NCI-H2081 (cell line): ENCODE measurements at regions not wholly inside any gene's neighbourhood (a gene's known extent, or its start where the extent isn't known, plus 50 kb on each side); places are given as distances from the start of the nearest gene placed in this dataset.
"Not testable (repeated sequence)": the region's sequence is repeated elsewhere in the genome, so short reads cannot be mapped to it uniquely, and the experiment has no call there.

Experiments used
- DNase-seq, 2 experiments: peaks; one replicate each; lab custom pipeline; 2025; lab: John Stamatoyannopoulos, UW

DNA sequence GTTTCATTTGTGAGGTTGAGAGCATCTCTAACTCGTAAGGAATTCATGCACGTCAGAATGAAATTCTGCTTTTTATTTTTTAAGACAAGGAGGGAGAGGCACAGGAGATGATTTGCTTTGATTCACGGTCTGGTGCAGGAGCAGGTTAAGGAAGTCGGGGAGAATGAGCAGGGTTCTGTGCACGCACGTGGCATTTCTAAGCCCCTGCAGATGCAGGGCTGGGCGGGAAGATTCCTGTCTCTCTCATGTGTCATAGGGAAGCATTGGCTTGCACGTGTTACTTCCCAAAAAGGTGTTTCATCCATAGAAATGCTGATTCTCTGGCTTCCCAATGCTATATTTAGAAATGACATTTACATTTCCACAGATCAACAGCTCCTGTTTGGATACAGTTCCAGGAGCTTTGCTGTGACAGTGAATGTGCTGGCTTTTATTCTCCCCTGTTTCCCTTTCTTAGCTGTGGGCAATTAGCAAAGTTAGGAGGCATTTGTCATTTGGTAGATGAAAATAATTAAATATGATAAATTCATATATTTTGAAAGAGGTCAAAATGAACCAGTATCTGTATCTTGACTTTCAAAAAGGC lies 119.7 kb upstream of the ZFP64 start:
- no peak for DNase-seq

- no peak for DNase-seq
Measured at GRCh38 chr20:52309181-52309580, 117.6 kb upstream of the ZFP64 start.

- DNase-seq = no peak
Measured at GRCh38 chr20:52306477-52306876, 114.9 kb upstream of the ZFP64 start.

GRCh38 chr20:52305858-52306257 lies 114.3 kb upstream of the ZFP64 start:
- DNase-seq = no peak

DNA sequence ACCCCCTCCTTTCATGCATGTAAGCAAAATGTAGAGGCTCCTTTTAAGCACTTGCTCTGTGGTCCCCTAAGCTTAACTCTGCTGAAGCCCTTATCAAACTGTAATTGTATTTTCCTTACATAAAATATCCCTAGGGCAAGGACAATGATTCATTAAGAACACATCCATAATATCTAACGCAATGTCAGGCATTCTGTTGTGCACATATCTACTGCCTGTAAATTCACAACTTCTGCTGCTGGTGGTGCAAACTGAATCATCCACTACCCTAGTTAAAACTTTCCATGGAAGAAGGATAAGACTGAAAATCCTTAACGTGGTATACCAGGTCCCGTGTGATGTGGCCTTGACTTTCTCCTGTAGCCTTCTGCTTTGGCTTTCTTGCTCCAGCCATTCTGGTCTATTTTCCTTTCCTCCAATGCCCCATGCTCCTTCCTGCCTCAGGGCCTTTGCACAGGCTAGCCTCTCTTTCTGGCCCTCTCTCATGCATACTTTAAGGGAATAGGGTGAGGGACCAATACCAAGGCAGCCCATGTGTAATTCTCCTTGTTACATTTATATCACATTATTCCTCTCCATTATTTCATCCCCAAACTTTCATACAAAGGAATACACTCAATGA lies 113.6 kb upstream of the ZFP64 start:
- DNase-seq = no peak

- no peak for DNase-seq
Measured at GRCh38 chr20:52303281-52303950, 111.8 kb upstream of the ZFP64 start.

GRCh38 chr20:52302736-52303135 lies 111.2 kb upstream of the ZFP64 start:
- no peak for DNase-seq

- DNase-seq = not testable (repeated sequence)
Measured at GRCh38 chr20:52302051-52302450, 110.5 kb upstream of the ZFP64 start.

- no peak for DNase-seq
Measured at GRCh38 chr20:52295556-52295955, 104.0 kb upstream of the ZFP64 start.

GRCh38 chr20:52294106-52294628 lies 102.6 kb upstream of the ZFP64 start:
- DNase-seq = no peak

DNA sequence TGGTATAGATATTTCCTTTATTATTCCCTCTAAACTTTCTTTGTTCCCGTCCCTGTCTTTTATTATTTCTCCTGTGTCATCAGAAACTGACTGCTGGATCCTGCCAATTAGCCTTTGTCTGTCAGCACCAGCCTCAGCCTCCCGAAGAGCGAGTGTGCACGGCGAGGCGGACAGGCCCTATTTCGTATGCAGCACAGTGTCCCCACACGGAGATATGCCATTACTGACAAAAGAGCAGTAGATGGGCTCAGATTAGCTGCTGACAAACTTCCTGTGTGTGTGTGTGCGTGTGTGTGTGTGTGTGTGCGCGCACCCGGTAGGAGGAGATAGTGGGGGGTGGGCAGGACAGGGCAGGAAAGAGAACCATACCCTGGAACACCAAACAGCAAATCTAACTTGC lies 99.5 kb upstream of the ZFP64 start:
- no peak for DNase-seq

GRCh38 chr20:52290569-52290968 lies 99.0 kb upstream of the ZFP64 start:
- DNase-seq = no peak

DNA sequence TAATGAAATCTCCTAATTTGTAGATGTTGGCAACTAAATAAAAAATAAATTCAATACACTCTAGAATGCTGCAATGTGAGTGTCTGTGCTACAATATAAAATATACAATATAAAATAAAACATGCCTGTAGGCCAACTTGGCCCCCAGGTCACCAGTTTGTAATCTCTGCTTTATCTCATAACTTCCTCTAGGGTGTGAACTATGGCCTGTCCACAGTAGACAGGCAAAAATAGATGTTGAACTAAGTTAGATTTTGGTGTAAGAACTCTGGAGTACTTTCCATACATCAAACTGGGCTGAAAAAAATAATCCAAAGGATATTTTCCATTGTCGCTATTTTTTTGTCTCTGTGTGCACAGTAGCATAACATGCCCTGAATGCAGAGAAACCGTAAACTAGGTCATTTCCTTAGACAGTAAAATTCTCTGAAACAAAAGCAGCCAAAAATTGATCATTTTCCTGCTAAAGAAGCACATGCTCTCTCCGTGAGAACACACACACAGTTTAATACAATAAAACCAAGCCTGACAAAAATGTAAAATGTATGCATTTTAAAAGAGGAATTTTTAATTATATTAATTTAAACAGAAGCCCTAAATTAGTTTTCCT lies 98.5 kb upstream of the ZFP64 start:
- no peak for DNase-seq

DNA sequence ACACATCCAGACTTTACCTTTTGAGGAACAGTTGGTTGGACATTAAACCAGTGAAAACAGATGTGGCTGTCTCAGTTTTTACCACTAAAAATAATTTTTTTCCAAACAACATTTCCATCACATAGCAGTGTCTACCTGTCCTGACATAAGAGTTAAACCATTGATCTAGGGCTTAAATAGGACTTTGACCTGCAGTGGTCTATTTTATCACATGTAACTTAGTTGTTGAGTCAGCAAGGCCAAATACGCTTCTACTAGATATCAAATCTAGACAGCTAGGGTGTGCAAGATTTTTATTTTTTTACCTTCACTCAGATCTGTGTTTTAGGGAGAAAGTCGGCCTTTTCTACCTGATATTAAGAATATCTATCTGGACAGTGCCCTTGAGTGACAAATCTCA lies 88.8 kb upstream of the ZFP64 start:
- no peak for DNase-seq

- no peak for DNase-seq
Measured at GRCh38 chr20:52279706-52280105, 88.1 kb upstream of the ZFP64 start.

DNA sequence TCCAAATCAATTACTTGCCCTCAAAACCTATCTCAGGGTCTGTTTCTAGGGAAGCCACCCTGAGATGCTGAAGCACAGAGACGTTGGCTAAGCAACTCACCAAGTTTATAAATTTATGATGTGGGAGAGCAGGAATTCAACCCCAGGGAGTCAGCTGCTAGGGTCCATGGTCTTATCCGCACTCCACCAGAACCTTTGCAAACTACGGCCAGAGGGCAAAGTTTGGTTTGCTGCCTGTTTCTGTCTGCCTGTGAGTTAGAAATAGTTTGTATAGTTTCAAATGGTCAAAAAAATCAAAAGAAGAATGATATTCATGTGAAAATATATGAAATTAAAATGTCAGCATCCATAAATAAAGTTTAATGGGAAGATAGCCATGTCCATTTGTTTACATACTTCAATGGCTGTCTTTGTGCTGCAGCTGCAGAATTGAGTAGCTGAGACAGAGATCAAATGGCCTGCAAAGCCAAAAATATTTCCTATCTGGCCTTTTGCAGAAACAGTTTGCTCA lies 83.7 kb upstream of the ZFP64 start:
- no peak for DNase-seq

- no peak for DNase-seq
Measured at GRCh38 chr20:52270696-52271095, 79.1 kb upstream of the ZFP64 start.

GRCh38 chr20:52270001-52270606 lies 78.5 kb upstream of the ZFP64 start:
- no peak for DNase-seq

GRCh38 chr20:52269321-52269720 lies 77.7 kb upstream of the ZFP64 start:
- DNase-seq = no peak

DNA sequence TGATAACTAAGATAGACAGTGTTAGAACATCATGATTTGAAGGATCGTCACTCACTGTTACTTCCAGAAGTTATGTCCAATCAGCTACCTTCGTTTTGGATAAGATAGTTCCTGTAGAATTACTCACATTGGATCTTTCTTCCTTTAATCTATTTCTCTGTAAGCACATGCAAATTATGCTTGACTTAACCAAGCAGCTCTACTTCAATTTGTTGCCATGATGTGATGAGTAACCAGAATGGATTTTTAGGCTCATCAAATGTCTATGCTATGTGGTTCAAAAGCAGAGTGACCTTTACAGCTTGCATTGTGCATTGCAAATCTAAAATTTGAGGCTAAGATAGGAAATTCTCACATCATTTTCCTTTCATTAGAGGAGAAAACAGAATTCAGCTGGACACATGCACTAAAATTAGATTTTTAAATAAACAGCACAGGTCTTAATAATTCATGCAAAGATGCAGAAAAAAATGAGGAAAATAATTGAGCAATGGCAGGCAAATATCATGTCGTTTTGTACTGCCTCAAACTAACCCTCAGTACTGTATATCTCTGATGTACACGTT lies 76.7 kb upstream of the ZFP64 start:
- DNase-seq = no peak

DNA sequence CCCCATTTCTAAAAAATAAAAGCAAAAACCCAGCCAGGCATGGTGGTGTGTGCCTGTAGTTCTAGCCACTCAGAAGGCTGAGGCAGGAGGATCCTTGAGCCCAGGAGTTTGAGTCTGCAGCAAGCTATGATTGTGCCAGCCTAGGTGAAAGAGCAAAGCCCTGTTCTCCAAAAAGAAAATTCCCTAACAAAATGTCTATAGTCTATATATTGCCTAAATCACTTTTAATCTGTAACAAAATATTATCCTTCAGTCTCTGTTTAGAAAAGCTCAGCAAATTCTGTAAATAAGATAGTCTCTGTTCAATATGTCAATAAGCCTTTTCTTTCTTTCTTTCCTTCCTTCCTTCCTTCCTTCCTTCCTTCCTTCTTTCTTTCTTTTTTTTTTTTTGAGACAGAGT lies 75.8 kb upstream of the ZFP64 start:
- no peak for DNase-seq

- no peak for DNase-seq
Measured at GRCh38 chr20:52263757-52264156, 72.2 kb upstream of the ZFP64 start.
